Medulla oblongata (tissue), 1 donor: ENCODE measurements at regions not wholly inside any gene's neighbourhood (a gene's known extent, or its start where the extent isn't known, plus 50 kb on each side); places are given as distances from the start of the nearest gene placed in this dataset.

Experiments
- DNase-seq: peaks from one replicate; pipeline ENCODE4 v3.0.0-alpha.2; 2015; ENCODE audit errors: extremely low spot score

- no peak for DNase-seq
Observed at GRCh38 chr21:21722731-21723130, 724.5 kb downstream of the NCAM2 start.

- no peak for DNase-seq
Observed at GRCh38 chr21:21730512-21730911, 732.3 kb downstream of the NCAM2 start.

GRCh38 chr21:21731626-21732025 is 733.4 kb downstream of the NCAM2 start:
- DNase-seq, result no peak

- DNase-seq, result no peak
Observed at GRCh38 chr21:21734088-21734487, 735.9 kb downstream of the NCAM2 start.

GRCh38 chr21:21737186-21737585 is 739.0 kb downstream of the NCAM2 start:
- no peak for DNase-seq

- DNase-seq, result no peak
Observed at GRCh38 chr21:21740207-21740606, 742.0 kb downstream of the NCAM2 start.

- no peak for DNase-seq
Observed at GRCh38 chr21:21750124-21750825, 752.1 kb downstream of the NCAM2 start.

GRCh38 chr21:21751286-21751685 is 753.1 kb downstream of the NCAM2 start:
- DNase-seq, result no peak

GRCh38 chr21:21762855-21763254 is 764.6 kb downstream of the NCAM2 start:
- no peak for DNase-seq

- DNase-seq, result no peak
Observed at GRCh38 chr21:21764281-21764680, 766.1 kb downstream of the NCAM2 start.

GRCh38 chr21:21767276-21767675 is 769.1 kb downstream of the NCAM2 start:
- DNase-seq, result no peak

GRCh38 chr21:21788591-21788990 is 790.4 kb downstream of the NCAM2 start:
- no peak for DNase-seq

GRCh38 chr21:21801921-21802320 is 803.7 kb downstream of the NCAM2 start:
- DNase-seq, result no peak

- no peak for DNase-seq
Observed at GRCh38 chr21:21806711-21807597, 808.7 kb downstream of the NCAM2 start.

GRCh38 chr21:21807598-21807903 is 809.3 kb downstream of the NCAM2 start:
- no peak for DNase-seq

- DNase-seq, result no peak
Observed at GRCh38 chr21:21813289-21813688, 815.1 kb downstream of the NCAM2 start.

- DNase-seq, result no peak
Observed at GRCh38 chr21:21813934-21814333, 815.7 kb downstream of the NCAM2 start.

GRCh38 chr21:21816778-21817177 is 818.6 kb downstream of the NCAM2 start:
- DNase-seq, result no peak

- DNase-seq, result no peak
Observed at GRCh38 chr21:21818898-21819297, 820.7 kb downstream of the NCAM2 start.

GRCh38 chr21:21828130-21828529 is 829.9 kb downstream of the NCAM2 start:
- DNase-seq, result no peak

GRCh38 chr21:21831036-21831435 is 832.8 kb downstream of the NCAM2 start:
- DNase-seq, result no peak

GRCh38 chr21:21845901-21846300 is 847.7 kb downstream of the NCAM2 start:
- DNase-seq, result no peak

GRCh38 chr21:21851205-21851604 is 853.0 kb downstream of the NCAM2 start:
- DNase-seq, result no peak
